ENCODE measurements at regions not wholly inside any gene's neighbourhood (a gene's known extent, or its start where the extent isn't known, plus 50 kb on each side); places are given as distances from the start of the nearest gene placed in this dataset.
"Not testable (repeated sequence)": the region's sequence is repeated elsewhere in the genome, so short reads cannot be mapped to it uniquely, and the experiment has no call there.

DNA sequence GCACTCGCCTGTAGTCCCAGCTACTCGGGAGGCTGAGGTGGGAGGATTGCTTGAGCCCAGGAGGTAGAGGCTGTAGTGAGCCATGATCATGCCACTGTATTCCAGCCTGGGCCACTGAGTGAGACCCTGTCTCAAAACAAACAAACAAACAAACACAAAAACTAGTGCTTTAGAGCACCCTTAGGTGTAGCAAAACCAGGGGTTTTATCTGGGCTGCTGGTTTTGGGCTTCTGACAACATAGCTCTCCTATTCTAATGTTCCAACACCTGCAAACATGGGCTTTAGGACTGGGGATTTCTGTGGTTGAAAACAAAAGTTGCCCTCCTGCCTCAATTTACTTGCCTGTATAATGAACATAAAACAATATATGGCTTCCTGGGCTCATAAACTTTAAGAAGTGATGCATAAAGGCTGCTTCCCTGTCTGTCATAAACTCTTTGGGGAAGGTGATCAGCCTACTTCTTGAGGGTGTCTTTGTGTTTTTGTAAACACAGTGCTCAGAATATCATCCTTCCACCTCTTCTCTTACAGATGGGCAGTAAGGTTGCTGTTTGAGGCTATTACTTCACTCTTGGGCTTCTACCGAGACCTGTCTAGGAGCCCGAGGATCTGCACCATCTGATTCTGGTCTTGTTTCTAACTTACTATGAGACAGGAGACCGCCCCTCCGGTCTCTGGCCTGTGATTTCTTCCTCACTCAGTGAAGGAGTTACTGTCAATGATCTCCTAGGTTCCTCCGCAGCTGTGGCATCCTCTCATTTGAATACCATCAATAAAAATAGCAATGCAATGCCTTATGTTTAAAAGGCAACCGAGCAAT is 246.5 kb downstream of the MYCN start:
- no peak overlapping the region for H3K4me3 ChIP-seq (ENCODE audit: low read length)
- DNase-seq (ENCODE audit: low read depth, low spot score), result no peak

DNA sequence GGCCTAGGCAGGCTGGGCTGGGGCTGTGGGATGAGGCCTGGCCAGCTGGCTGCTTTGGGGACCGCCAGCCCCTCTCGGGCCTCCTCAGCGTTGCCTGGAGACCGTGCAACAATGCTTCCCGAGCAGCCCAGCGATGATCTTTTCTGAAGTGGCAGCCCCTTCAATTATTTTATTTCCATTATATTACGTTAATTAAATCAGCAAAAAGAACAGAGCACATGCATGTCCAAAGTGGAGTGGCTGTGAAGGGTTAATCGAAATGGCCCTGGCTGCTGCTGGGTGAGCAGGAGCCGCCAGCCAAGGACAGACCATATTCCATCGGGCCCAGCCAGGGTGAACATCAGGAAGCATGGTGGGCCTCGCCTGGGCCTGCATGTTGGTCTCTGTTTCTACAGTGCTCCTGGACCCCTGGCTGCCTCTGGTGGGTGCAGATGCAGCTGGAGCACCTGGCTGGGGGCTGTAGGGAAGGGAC is 245.5 kb downstream of the MYCN start:
- no peak overlapping the region for H3K4me3 ChIP-seq (ENCODE audit: low read length)
- DNase-seq (ENCODE audit: low read depth, low spot score), result no peak

DNA sequence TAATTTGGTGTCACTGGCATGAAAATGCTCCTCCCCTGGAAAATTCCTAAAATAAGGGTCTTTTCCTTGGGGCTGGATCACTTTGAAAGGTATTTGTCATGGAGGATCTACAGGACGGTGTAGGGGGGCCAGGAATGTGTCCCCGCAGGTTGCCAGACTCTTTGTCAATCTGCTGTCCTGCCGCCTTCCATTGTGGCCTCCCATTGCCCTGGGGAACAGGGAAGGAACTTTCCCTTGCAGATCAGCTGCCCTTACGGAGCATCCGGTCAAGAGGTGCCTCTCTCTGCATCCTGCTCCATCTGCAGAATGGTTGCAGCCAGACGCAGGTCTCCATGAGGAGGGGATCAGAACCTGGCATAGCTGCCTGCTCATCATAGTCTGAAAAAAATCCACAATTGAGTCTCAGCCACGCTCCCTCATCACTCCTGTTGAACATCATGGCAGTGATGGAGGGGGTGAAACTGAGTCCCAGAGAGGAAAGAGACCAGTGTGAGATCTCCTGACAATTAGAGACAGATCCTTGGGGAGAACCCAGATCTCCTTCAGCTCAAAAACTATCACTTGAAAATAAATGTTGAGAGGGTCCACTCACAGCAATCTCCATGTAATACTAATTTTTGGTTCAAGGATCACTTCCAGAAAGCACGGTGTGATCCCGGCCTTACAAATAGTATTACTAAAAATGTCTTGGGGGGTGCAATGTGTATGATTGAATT is 244.8 kb downstream of the MYCN start:
- no peak for DNase-seq (ENCODE audit: low read depth, low spot score)
- no peak overlapping the region for H3K4me3 ChIP-seq (ENCODE audit: low read length)

DNA sequence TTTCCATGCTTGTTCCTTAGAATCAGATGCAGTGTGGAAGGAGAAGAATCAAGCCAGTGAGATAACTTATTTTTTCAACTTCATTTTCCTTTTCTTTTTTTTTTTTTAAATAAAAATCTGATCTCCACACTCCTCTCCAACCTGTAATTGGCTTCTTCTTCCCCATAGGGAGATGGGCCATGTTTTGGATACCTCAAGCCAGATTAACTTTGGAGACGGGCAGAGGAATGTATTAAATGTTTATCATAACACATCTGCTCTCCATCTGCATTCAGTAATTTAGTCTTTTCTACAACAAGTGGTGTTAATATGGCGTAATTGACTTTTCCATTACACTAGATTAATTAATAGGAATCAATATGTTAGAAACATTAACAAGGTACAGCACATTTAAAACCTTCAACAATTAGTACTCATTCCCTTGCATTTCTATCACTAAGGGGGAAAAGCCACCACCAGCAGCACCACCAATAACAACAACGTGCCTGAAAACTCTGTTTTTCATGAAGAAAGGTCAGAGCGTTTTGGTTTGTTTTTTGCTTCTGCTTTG is 244.1 kb downstream of the MYCN start:
- DNase-seq (ENCODE audit: low read depth, low spot score), result no peak
- H3K4me3 ChIP-seq (ENCODE audit: low read length), result no peak overlapping the region

DNA sequence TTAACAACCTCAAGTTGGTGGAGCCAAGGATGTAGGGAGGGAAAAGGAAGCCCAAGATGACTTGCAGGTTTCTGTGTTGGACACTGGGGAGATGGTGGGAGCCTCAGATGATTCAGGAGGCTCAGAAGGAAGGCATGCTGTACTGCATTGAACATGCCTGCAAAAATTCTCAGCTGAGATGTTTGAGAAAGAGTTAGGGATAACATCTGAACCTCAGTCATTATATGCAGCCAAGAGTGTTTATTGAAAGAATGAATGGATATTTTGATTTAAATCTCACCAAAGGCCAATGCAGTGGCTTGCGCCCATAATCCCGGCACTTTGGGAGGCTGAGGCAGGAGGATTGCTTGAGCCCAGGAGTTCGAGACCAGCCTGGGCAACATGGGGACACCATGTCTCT is 243.0 kb downstream of the MYCN start:
- H3K4me3 ChIP-seq (ENCODE audit: low read length), result no peak overlapping the region
- DNase-seq (ENCODE audit: low read depth, low spot score), result no peak

DNA sequence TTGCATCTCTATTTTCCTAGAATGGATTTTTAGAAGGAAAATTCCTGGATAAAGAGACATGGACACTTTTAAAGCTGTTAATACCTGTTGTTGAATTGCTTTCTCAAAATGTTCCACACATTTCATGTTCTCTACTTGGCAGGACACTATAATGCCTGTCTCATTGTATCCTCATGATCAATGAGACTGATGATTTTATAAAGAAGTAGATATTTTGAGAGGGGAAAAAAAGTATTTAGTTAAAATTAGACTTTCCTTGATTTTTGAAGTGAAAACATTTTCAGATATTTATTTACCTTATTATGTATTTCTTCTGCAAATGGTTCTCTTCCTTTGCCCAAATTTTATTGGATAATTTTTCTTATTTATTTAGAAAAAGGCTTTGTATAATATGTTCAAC is 242.5 kb downstream of the MYCN start:
- H3K4me3 ChIP-seq (ENCODE audit: low read length), result no peak overlapping the region
- DNase-seq (ENCODE audit: low read depth, low spot score), result no peak

DNA sequence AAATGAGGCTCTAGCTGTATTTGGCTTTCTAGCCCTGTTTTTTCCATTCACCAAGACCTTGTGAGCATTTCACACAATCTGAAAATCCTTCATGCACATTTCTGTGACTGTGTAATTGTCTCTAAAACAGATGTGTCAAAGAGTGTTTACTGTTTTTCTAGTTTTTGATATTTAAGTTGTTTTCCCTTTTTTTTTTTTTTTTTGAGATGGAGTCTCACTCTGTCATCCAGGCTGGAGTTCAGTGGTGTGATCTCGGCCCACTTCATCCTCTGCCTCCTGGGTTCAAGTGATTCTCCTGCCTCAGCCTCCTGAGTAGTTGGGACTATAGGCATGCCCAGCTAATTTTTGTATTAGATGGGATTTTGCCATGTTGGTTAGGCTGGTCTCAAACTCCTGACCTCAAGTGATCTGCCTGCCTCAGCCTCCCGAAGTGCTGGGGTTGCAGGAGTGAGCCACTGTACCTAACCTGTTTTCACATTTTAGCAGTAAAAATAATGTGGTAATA is 242.0 kb downstream of the MYCN start:
- not testable (repeated sequence) for DNase-seq (ENCODE audit: low read depth, low spot score)

DNA sequence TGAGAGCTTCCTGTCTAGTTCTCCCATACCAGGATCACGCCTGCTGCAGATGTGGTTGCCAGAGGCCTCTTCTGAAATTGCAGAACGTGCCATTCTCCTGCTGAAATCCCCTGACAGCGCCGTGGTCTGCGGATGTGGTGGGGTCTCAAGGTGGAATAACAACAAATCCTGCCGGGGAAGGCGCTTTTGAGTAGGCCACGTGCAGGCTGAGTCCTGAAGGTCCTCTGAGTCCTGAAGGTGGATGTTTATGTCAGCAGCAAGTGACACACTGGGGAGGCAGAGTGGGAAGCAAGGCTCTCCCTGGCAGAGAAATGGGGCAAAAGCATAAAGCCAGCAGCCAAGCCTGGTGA is 241.4 kb downstream of the MYCN start:
- no peak overlapping the region for H3K4me3 ChIP-seq (ENCODE audit: low read length)
- DNase-seq (ENCODE audit: low read depth, low spot score), result no peak

More for the DNA sequence above, 242.0 kb downstream of the MYCN start:
- not testable (repeated sequence) for H3K4me3 ChIP-seq (ENCODE audit: low read length)

DNA sequence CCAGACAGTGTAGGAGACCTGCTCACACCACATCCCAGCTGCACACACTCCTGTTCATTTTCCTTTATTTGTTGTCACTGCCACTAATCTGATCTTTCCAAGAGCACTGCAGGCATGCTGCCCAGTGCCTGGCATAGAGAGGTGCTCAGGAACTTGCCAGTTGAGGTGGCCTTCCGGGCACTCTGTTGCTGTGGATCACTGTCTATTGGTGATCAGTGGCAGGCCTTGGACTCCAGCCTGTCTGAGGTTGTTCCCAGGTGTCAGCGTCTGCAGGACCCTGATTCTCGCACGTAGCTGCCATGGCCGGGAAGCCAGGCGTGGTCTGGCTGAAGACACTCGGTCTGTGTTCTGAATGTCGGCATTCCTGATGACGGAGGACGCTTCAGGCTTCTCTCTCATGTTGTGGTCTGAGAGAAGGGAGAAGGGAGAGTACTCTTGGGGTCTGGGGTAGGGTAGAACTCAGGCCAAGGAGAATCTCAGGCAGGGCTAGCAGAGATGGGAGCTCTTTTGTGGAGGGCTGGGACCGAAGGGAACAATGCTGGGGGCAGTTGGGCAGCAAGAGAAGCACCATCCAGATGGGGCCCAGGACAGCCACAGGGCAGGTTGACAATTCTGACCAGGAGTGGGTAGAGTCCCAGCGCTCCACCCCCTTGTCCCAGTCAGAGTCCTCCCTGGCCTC is 240.9 kb downstream of the MYCN start:
- DNase-seq (ENCODE audit: low read depth, low spot score), result no peak
- no peak overlapping the region for H3K4me3 ChIP-seq (ENCODE audit: low read length)

DNA sequence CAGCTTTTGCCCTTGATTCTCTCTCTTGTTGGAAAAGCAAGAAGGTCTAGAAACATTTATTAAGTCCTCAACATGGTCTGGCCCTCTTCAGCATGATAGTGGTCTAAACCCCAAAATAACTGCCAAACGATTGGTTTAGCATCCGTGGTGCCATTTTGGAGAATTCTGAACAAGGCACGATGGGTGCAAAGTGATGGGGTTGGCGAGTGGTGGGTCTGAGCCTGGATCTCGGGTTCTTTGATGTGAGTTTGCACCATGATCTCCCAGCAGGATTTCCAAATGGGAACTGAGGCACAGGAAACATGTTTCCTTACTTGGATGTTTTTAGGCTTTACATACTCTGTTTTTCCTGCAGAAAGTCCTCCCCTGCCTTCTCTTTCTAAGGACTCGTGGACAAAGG is 240.3 kb downstream of the MYCN start:
- no peak overlapping the region for H3K4me3 ChIP-seq (ENCODE audit: low read length)

DNA sequence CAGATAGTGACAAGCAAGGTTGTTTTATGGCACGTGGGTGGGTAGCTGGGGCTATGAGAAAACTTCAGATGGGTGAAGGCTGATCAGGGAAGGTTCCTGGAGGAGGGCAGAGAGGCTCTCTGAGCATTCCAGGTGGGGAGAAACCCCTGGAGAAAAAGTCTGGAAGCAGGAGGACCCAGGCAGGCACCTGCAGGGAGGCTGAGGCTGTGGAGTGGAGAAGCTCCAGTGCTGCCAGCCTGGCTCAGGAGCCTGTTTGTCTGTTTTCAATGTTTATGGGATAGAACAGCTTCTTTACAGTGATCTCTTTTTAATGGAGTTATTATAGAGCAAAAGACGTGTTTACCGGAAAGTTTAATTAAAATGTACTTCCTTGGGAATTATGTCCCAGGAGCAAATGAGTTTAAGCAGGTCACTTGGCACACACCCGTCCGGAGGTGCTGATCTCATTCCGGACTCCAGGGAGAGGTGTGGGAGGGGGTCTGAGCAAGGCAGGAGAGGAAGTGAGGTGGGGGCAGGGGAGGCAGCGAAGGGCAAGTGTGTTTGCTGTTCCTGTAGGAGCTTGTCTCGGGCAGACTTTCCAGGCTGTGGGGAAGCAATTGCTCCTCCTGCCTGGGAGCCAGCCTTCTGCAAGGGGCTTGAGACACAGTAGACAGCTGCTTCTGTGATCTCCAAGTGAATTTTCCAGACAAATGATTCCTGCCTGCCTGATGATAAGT is 239.5 kb downstream of the MYCN start:
- no peak for DNase-seq (ENCODE audit: low read depth, low spot score)
- no peak overlapping the region for H3K4me3 ChIP-seq (ENCODE audit: low read length)

More for the DNA sequence above, 240.3 kb downstream of the MYCN start:
- no peak for DNase-seq (ENCODE audit: low read depth, low spot score)

DNA sequence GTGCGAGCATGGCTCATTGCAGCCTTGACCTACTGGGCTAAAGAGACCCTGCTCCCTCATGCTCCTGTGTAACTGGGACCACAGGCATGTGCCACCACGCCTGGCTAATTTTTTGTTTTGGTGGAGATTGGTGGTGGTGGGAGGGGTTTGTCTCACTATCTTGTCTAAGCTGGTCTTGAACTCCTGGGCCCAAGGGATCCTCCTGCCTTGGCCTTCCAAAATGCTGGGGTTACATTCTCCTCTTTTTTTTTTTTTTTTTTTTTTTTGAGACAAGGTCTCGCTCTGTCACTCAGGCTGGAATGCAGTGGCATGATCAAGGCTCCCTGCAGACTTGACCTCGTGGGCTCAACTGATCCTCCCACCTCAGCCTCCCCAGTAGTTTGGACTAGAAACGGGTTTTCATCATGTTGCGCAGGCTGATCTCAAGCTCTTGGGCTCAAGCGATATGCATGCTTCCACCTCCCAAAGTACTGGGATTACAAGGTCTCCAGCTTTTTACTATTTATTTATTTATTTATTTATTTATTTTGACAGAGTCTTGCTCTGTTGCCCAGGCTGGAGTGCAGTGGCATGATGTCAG is 238.3 kb downstream of the MYCN start:
- no peak overlapping the region for H3K4me3 ChIP-seq (ENCODE audit: low read length)
- no peak for DNase-seq (ENCODE audit: low read depth, low spot score)

DNA sequence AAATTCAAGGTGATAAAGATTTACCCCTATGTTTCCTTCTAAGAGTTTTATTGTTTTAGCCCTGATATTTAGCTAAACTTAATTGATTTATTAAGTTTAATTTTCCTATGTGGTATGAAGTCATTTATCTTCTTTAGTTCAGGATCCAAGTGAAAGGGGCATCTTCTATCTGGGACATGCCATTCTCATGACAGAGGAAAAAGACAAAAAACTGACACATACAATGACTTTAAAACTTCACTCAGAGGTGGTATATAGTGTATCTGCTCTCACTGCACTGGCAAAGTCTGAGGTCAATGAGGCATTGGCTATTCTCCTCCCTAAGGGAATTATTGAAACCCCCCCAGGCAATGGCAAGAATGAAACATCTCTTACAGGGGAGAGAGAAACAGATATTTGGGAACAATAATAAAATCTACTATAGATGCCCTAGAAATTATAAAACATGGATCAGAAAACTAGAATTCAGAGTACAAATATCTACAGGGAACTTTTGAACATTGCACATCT is 237.4 kb downstream of the MYCN start:
- H3K4me3 ChIP-seq (ENCODE audit: low read length), result no peak overlapping the region
- DNase-seq (ENCODE audit: low read depth, low spot score), result no peak

DNA sequence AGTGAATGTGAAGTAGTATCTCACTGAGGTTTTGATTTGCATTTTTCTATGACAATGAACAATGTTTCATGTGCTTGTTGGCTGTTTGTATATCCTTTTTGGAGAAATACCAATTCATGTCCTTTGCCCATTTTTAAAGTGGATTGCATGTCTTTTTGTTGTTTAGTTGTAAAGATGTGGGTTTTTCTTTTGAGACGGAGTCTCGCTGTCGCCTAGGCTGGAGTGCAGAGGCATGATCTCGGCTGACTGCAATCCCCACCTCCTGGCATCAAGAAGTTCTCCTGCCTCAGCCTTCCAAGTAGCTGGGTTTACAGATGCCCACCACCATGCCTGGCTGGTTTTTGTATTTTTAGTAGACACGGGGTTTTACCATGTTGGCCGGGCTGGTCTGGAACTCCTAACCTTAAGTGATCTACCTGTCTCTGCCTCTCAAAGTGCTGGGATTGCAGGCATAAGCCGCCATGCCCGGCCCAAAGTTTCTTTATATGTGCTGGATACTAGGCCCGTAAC is 236.7 kb downstream of the MYCN start:
- no peak overlapping the region for H3K4me3 ChIP-seq (ENCODE audit: low read length)
- DNase-seq (ENCODE audit: low read depth, low spot score), result no peak

DNA sequence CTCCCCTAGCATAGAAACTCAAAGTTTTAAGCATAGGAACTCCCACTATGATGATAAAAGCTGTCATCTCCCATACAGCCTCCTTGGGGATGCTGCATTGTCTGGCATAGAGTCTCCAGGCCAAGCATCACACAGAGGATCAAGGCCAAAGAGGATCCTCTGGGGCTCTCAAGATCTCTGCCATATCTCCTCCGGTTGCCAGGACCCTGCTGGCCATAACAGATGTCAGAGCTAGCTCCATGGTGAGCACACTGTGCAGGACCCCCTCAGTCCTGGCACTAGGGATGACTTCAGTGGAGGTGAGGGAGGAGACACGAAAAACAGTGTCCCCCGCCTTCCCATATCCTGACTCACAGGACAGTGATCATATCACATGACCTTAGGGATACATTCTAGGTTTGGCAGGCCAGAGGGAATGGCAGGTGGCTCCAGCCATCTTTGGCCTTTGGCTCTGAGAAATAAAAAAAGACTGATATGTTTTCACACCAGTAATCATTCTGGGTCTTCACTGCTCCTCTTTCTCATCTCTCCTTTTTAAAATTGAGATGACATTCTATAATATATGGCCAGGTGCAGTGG is 235.0 kb downstream of the MYCN start:
- no peak overlapping the region for H3K4me3 ChIP-seq (ENCODE audit: low read length)
- no peak for DNase-seq (ENCODE audit: low read depth, low spot score)

DNA sequence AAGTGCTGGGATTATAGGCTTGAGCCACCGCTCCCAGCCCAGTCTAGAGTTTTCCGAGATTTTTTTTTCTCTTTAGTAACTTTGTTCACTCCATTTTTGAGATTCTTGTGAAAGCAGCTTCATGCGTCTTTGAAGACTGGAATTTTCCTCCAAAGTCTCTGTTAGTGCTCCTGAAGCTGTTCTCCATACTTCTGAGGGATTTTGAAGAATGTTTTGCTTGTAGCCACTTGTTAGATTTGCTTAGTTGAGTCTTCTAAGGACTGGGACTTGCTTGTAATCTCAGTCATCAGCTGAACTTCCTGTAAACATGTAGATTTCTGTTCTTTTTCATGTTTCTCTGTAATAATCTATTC is 234.3 kb downstream of the MYCN start:
- DNase-seq (ENCODE audit: low read depth, low spot score), result no peak
- no peak overlapping the region for H3K4me3 ChIP-seq (ENCODE audit: low read length)

DNA sequence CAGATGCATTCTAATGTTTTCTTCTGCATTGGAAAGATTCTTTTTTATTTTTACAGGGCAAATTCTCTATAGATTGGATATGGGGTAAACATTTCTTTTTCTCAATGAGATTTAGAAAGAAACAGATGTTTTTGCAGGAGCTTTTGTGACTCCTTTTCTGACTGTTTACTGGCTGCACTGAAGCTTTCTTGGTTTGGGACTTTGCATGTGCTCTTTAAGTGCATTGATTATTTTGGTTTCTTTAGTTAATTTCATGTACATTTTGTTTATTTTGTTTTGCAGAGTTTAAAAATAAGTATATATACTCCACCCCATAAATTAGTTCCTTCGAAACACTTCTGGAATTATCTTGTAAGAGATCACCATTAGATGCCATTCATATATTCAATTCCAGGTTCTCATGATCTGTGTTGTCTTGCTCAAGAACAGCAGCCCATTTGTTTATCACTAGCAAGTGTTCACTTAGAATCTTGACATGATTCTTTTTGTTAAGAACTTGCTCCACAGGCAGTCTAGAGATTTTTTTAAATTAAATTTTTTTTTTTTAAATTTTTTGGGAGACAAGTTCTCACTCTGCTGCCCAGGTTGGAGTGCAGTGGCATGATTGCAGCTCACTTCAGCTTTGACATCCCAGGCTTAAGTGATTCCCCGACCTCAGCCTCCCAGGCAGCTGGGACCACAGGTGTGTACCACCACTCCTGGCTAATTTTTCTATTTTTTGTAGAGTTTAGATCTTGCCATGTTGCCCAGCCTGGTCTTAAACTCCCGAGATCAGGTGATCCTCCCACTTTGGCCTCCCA is 233.7 kb downstream of the MYCN start:
- DNase-seq (ENCODE audit: low read depth, low spot score), result no peak
- H3K4me3 ChIP-seq (ENCODE audit: low read length), result no peak overlapping the region

All from Jurkat, Clone E6-1 (cell line).